ENCODE measurements at regions not wholly inside any gene's neighbourhood (a gene's known extent, or its start where the extent isn't known, plus 50 kb on each side); places are given as distances from the start of the nearest gene placed in this dataset.

- CTCF ChIA-PET (ENCODE audit: partially characterized antibody): interaction anchor here (0.7 to 1.8 kb wide), 11 partner anchors 9 to 273 kb away, joined by 3 to 7 read pairs (median 3); no protein-coding TSS in a partner anchor
- no peaks in the 10 kb centered on the region for H4K20me1 ChIP-seq (replicated peaks in 1 of 2; ENCODE audit: control insufficient read depth in 1 of 2, insufficient read depth in 2 of 2, low read length in 2 of 2)
- no peak for TF ChIP-seq NRF1 (IDR thresholded peaks at IDR 0.05; ENCODE audit: low read depth, low read length)
- no peak for TF ChIP-seq CTBP2 (IDR thresholded peaks at IDR 0.05; ENCODE audit: borderline replicate concordance, insufficient read depth, insufficient read length, low read length)
- TF ChIP-seq TCF12 (IDR thresholded peaks at IDR 0.05; ENCODE audit: low read depth, low read length): no peak
- TF ChIP-seq FOSL1 (IDR thresholded peaks at IDR 0.05; ENCODE audit: insufficient read depth, low read depth, low read length): no peak
- no peak for TF ChIP-seq CHD1 (IDR thresholded peaks at IDR 0.05; ENCODE audit: low read depth, low read length)
- no peak for TF ChIP-seq MAX (IDR thresholded peaks at IDR 0.05)
- TF ChIP-seq CBX8 (IDR thresholded peaks at IDR 0.05; ENCODE audit: borderline replicate concordance, low read depth, low read length): no peak
- TF ChIP-seq CHD2 (IDR thresholded peaks at IDR 0.05; ENCODE audit: low read length): no peak
- TF ChIP-seq SIX5 (IDR thresholded peaks at IDR 0.05; ENCODE audit: low read depth, low read length): no peak
- TF ChIP-seq CREB1 (IDR thresholded peaks at IDR 0.05): no peak
- no peak for TF ChIP-seq SUZ12 (IDR thresholded peaks at IDR 0.05; ENCODE audit: low read length)
- no peak for TF ChIP-seq SIN3A (conservative IDR thresholded peaks at IDR 0.05 in 1 of 2, IDR thresholded peaks at IDR 0.05 in 1 of 2; ENCODE audit: low read depth in 1 of 2, low read length in 2 of 2)
- no peak for TF ChIP-seq POLR2AphosphoS5 (IDR thresholded peaks at IDR 0.05; ENCODE audit: low read depth, low read length)
Observed at GRCh38 chr1:81558291-81559076, 242.2 kb upstream of the ADGRL2 start.

More at GRCh38 chr1:81558291-81559076, 242.2 kb upstream of the ADGRL2 start:
- Histone ChIP-seq H3K79me1 (ENCODE audit: low read depth, low read length) (no peaks in the 10 kb centered on the region), H3K18ac (ENCODE audit: extremely low read depth, low read length) (no peak overlapping the region), H3K27me3 (replicated peaks in 1 of 4; ENCODE audit: control insufficient read depth in 3 of 4, extremely low read depth in 1 of 4, insufficient read depth in 3 of 4, low read length in 3 of 4) (no peaks in the 10 kb centered on the region), H3K4me1 (replicated peaks in 1 of 4; ENCODE audit: control insufficient read depth in 3 of 4, insufficient read depth in 4 of 4, low read length in 3 of 4) (peaks cover 0 to 4% (median 2%) of the 10 kb centered on the region in 4 experiments; a peak in 2 of 7 replicates), H3K79me2 (ENCODE audit: control insufficient read depth in 1 of 2, insufficient read depth in 2 of 2, low read length in 2 of 2) (no peaks in the 10 kb centered on the region), H3K27ac (ENCODE audit: low read depth, low read length) (no peak overlapping the region), H3K9ac (replicated peaks in 1 of 4; ENCODE audit: extremely low read depth in 1 of 4, low read depth in 3 of 4, low read length in 3 of 4) (no peak overlapping the region), H3K36me3 (ENCODE audit: control insufficient read depth in 2 of 4, insufficient read depth in 4 of 4, low read length in 3 of 4) (no peaks in the 10 kb centered on the region), H4K5ac (ENCODE audit: insufficient read length, low read depth, low read length) (no peak overlapping the region), H3K14ac (ENCODE audit: insufficient read length) (no peak overlapping the region), H3K4me2 (ENCODE audit: insufficient read depth in 1 of 2, low read depth in 2 of 2, low read length in 2 of 2) (no peak overlapping the region), H3K4me3 (ENCODE audit: extremely low read depth in 1 of 4, insufficient read depth in 2 of 4, low read depth in 3 of 4, low read length in 4 of 4) (no peak overlapping the region), H2BK20ac (ENCODE audit: low read length) (no peak overlapping the region), H3K23me2 (ENCODE audit: low read depth, low read length) (no peaks in the 10 kb centered on the region; the same call in 1 of the 2 replicates), H3K9me3 (ENCODE audit: insufficient read depth in 2 of 2, low read depth in 1 of 2, low read length in 1 of 2) (no peaks in the 10 kb centered on the region), H3K23ac (ENCODE audit: insufficient read length) (no peak overlapping the region), H3K4ac (replicated peaks; ENCODE audit: insufficient read length, low read depth, low read length) (no peak overlapping the region), H2BK15ac (ENCODE audit: low read length) (no peak overlapping the region), H4K91ac (replicated peaks; ENCODE audit: insufficient read length, low read length) (no peak overlapping the region), H2BK5ac (ENCODE audit: low read depth, low read length) (no peak overlapping the region), H4K8ac (ENCODE audit: extremely low read depth, insufficient read depth, low read length) (no peak overlapping the region), H2AFZ (ENCODE audit: low read length) (no peak overlapping the region), H3K56ac (replicated peaks; ENCODE audit: insufficient read length, low read depth, low read length) (no peak overlapping the region), H2AK5ac (ENCODE audit: low read depth, low read length) (no peak overlapping the region), H2BK120ac (replicated peaks; ENCODE audit: low read depth, low read length) (no peak overlapping the region), H2BK12ac (ENCODE audit: low read depth, low read length) (no peak overlapping the region)
- 78% methylated on average over 1 of the region's 1 CpG; no CpG with 5 or more reads in 1 of the 2 experiments for whole genome bisulfite sequencing, 2 experiments (ENCODE audit: extremely low coverage in 1 of 2, insufficient coverage in 1 of 2, insufficient read length in 1 of 2, insufficient replicate concordance in 2 of 2, low coverage in 1 of 2, low lambda C conversion rate in 2 of 2, missing lambda C conversion rate in 1 of 2)
- POLR2A ChIA-PET (ENCODE audit: partially characterized antibody): no interaction called here
- DNase-seq (ENCODE audit: low read depth in 1 of 2, low spot score in 2 of 2): no peak
- no peak for FAIRE-seq

All from H1 (cell line).